Stimulated activated CD4-positive, alpha-beta T cell treated with anti-CD3 and anti-CD28 coated beads, Interleukin-15, amount 100 ng/mL, for 48 hours (primary cell): ENCODE measurements at regions not wholly inside any gene's neighbourhood (a gene's known extent, or its start where the extent isn't known, plus 50 kb on each side); places are given as distances from the start of the nearest gene placed in this dataset.

Experiments used
- DNase-seq, 2 donors: peaks; one replicate each; pipeline ENCODE4 v3.0.0-alpha.2; 2020; ENCODE audit warnings: low read depth in 2 of 2

DNA sequence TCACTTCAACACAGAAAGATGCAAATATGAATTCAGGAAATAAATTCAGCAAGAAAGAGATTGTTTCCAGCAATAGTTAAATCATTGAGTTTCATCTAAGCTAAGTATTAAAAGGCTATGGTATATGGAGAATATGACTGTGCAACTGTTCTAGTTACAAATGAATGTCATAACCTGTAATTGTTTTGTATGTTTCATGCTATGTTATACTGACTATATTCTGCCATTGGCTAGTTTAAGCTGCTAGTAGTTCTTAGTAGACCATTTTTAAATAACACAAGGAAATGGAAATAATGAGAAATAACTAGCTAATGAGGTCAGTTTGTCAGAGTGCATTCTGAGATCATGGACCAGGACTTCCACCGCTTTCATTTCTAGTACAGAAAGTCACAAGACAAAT lies 1154.9 kb upstream of the TMEFF2 start:
- no peak for DNase-seq

- DNase-seq, result no peak
Observed at GRCh38 chr2:193348055-193348454, 1153.3 kb upstream of the TMEFF2 start.

GRCh38 chr2:193336781-193337180 lies 1142.0 kb upstream of the TMEFF2 start:
- no peak for DNase-seq

GRCh38 chr2:193334401-193334800 lies 1139.7 kb upstream of the TMEFF2 start:
- no peak for DNase-seq

- DNase-seq, result no peak
Observed at GRCh38 chr2:193333539-193333938, 1138.8 kb upstream of the TMEFF2 start.

GRCh38 chr2:193332941-193333340 lies 1138.2 kb upstream of the TMEFF2 start:
- no peak for DNase-seq

- no peak for DNase-seq
Observed at GRCh38 chr2:193331676-193332075, 1136.9 kb upstream of the TMEFF2 start.

GRCh38 chr2:193326296-193326695 lies 1131.6 kb upstream of the TMEFF2 start:
- no peak for DNase-seq

DNA sequence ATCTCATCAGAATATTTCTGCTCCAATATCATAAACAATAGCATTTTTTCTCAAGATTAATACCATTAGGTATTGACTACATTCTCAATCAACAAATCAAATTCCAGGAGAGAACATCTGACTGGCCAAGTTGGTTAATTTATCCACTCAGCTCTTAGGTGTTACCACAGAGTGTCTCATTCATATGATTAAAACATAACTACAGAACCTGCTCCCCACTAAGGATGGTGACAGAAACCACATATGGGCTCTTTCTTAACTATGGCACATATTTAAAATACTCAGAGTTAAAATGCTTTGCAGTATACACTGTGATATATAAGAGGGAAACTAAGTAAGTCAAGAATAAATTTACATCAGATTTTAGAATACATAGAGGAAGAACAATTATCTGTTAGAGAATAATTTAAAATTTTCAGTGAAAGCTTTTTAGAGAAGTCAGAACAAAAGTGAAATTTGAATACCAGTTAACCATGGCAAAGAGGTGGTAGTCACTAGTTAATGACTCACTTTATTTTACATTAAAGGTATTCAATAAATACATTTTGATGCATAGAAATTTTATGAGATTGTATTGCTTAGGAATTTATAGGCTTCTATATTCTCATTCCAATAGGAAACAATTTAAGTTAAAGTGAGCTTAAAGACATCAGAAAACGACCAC lies 1120.8 kb upstream of the TMEFF2 start:
- no peak for DNase-seq

GRCh38 chr2:193303464-193303863 lies 1108.7 kb upstream of the TMEFF2 start:
- no peak for DNase-seq

- no peak for DNase-seq
Observed at GRCh38 chr2:193294371-193294770, 1099.6 kb upstream of the TMEFF2 start.

DNA sequence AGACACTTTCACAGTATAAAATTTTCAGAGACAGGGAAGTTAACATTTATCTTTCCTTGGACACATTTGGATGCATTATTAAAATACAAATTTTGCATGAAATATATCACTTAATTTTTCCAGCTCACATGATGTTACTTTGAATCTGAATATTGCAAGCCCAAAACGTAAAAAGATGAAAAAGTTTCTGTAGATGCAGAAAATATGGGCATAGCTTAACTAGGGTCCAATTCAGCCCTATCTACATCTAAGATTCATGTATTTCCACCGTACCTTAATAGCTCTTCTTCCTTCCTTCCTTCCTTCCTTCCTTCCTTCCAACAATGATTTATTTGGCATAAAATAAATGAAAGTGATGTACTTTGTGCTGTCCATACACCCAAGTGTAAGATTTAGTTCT lies 1084.6 kb upstream of the TMEFF2 start:
- no peak for DNase-seq

DNA sequence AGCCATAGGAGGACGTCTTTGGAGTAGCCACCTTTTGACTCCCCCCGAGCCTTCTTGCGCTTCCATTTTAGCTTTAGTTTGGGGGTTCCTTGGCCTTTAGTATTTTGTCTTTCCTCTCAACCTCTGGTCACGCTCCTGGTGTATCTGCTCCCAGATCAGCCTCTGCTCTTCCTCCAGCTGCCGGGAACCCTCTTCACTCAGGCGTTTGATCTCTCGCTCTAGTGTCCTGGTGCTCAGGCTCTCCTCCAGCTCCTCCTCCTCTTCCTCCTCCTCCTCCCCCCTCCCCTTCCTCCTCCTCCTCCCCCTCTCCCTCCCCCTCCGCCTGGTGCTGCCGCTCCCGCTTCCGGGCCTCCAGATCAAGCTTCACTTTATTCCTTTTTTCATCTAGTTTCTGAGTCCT lies 1082.3 kb upstream of the TMEFF2 start:
- DNase-seq, result no peak

GRCh38 chr2:193276560-193276959 lies 1081.8 kb upstream of the TMEFF2 start:
- DNase-seq, result no peak

GRCh38 chr2:193276069-193276468 lies 1081.3 kb upstream of the TMEFF2 start:
- no peak for DNase-seq

DNA sequence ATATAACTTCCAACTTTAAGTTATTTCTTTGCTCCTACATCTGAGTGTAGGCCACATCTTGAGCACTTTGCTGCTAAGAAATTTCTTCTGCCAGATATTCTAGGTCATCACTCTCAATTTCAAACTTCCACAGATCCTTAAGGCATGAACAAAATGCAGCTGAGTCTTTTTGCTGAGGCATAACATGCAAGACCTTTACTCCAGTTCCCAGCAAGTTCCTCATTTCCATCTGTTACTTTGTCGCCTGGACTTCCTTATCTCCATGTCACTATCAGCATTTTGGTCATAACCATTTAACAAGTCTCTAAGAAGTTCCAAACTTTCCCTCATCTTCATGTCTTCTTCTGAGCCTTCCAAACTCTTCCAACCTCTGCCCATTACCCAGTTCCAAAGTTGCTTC lies 1077.3 kb upstream of the TMEFF2 start:
- no peak for DNase-seq

DNA sequence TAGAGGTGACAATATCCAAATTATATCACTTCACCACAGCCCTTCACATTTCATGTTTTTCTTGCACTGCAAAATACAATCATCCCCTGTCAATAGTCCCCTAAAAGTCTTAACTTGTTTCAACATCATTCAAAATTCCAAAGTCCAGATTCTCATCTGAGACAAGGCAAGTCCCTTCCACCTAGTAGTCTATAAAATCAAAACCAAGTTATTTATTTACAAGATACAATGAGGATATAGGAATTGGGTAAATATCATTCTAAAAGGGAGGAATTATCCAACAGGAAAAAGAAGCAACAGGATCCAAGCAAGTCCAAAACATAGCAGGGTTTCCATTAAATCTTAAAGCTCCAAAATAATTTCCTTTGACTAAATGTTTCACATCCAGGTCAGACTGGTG lies 1076.1 kb upstream of the TMEFF2 start:
- DNase-seq, result no peak

GRCh38 chr2:193267496-193268002 lies 1072.8 kb upstream of the TMEFF2 start:
- no peak for DNase-seq

GRCh38 chr2:193253014-193253530 lies 1058.3 kb upstream of the TMEFF2 start:
- DNase-seq, result no peak

DNA sequence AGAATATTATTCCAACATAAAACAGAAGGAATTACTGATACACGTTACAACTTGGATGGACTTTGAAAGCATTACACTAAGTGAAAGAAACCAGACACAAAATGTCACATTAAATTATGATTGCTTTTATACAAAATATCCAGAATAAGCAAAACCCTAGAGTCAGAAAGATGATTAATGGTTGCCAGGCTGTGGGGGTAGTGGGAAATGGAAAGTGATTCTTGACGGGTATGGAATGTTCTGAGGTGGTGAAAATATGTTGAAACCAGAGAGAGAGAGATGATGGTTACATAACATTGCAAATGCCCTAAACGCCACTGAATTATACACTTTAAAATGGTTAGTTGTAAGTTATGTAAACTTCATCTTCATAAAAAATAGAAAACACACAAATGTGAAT lies 1057.2 kb upstream of the TMEFF2 start:
- DNase-seq, result no peak

GRCh38 chr2:193250389-193250788 lies 1055.7 kb upstream of the TMEFF2 start:
- DNase-seq, result no peak

DNA sequence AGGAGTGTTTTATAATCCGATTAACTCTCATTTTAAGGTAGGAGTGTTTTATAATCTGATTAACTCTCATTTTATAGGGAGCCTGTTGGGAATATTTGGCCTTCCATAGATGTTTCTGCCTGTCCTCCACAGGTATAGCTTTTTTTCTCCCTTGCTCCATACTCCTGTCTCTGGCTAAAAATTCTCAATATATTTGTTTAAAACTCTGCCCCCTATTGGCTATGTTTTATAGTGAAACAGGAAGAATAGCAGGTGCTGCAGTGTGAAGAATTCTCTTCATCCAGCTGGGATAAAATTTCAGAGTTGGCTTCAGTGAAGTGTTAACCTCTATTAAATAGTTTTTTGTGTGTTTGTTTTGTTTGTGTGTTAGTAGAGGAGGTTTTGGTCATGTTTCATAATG lies 1046.0 kb upstream of the TMEFF2 start:
- DNase-seq, result no peak

- no peak for DNase-seq
Observed at GRCh38 chr2:193231634-193232033, 1036.9 kb upstream of the TMEFF2 start.

DNA sequence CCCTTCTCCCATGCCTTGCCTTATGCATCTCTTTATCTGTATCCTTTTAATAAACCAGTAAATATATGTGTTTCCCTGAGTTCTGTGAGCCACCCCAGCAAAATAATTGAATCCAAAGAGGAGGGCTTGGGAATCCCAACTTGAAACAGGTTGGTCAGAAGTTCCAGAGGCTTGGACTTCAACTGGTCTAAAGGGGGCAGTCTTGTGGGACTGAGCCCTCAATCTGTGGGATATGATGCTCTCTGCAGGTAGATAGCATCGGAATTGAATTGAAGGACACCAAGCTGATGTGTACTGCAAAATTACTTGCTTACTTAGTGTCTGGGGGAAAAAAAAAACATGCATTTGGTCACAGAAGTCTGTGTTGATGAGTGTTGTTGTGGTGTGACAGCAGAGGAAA lies 1033.5 kb upstream of the TMEFF2 start:
- DNase-seq, result no peak
